ENCODE measurements at regions not wholly inside any gene's neighbourhood (a gene's known extent, or its start where the extent isn't known, plus 50 kb on each side); places are given as distances from the start of the nearest gene placed in this dataset.

DNA sequence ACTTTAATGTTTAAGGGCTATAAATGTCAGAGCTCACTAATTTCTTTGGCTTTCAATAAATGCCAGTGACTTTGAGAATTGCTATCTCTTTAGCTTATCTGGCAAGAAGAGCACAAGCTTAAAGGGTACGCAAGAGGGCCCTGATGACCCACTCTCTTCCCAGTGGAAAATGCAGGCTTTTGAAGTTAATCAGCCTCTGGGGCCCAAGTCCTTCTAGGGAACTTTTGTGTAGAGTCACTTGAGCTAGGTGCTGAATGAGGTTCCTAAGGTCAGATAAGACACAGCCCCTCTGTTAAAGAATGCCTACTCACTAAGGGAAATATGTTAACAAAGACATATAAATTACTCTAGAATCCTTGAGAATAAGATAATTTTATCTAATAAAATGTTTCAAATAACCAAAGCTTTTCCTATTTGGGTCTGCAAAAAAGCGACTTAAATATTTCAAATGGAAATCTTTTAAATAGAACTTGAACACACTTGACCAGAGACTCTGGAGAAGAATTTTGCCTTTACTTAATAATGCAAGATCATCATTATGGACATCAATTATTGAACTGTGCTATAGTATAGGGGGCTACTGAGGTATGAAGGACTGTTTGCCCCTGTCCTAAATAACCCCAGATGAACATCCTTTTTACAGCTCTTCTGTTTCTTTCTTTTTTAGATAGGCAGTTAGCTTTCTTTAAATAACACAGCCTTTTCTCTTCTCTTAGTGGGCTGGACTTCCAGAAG, 430.1 kb downstream of the GBA3 start:
- Histone ChIP-seq H3K27ac (no peak overlapping the region), H3K36me3 (no peaks in the 10 kb centered on the region), H3K9me3 (no peaks in the 10 kb centered on the region), H3K4me3 (no peak overlapping the region), H3K4me1 (no peaks in the 10 kb centered on the region), H3K27me3 (no peaks in the 10 kb centered on the region)
- TF ChIP-seq CTCF (IDR thresholded peaks at IDR 0.05) (no peak), POLR2A (IDR thresholded peaks at IDR 0.05) (no peak)
- DNase-seq: no peak

DNA sequence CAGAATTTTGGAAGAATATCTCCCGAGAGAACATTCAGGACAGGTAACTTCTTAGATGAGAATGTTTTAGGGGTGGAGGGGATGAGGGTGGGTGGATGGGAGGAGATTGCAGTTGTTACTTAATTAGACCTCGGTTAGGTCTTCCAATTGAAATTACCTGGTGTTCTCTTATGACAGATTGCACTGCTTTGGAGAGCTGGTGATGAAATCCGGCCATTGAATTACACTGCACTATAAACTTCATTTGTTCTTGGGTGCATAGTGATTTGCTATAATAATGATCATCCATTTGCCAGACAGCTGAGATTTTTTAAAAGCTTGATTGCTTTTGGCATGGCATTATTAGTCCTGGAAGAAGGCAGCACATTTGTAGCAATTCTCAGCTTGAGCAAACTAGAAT, 427.6 kb downstream of the GBA3 start:
- H3K9me3 ChIP-seq: no peaks in the 10 kb centered on the region
- DNase-seq: no peak
- H3K4me1 ChIP-seq: no peaks in the 10 kb centered on the region
- no peak overlapping the region for H3K27ac ChIP-seq
- TF ChIP-seq CTCF (IDR thresholded peaks at IDR 0.05) (no peak), POLR2A (IDR thresholded peaks at IDR 0.05) (no peak)
- H3K27me3 ChIP-seq: no peaks in the 10 kb centered on the region
- no peaks in the 10 kb centered on the region for H3K36me3 ChIP-seq
- H3K4me3 ChIP-seq: no peak overlapping the region

DNA sequence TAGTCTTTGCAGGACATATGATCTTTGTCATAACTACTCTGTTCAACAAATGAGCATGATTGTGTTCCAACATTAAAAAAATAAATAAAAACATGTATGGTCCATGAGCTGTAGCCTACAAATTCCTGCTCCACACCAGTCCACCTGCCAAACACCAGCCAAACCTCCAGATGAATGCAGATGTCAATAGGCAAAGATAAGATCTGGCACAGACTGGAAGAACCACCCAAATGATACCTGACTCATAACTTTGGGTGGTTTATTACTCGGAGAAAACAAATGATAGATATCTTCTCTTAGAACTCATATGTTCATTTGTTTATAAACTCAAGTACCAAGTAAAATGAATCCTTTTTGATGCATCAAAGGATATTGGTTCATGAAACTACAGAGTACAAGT, 425.1 kb downstream of the GBA3 start:
- Histone ChIP-seq H3K4me1 (no peaks in the 10 kb centered on the region), H3K4me3 (no peak overlapping the region), H3K27ac (no peak overlapping the region), H3K27me3 (no peaks in the 10 kb centered on the region), H3K9me3 (no peaks in the 10 kb centered on the region), H3K36me3 (no peaks in the 10 kb centered on the region)
- DNase-seq: no peak
- TF ChIP-seq CTCF (IDR thresholded peaks at IDR 0.05): no peak
- TF ChIP-seq POLR2A (IDR thresholded peaks at IDR 0.05): no peak

DNA sequence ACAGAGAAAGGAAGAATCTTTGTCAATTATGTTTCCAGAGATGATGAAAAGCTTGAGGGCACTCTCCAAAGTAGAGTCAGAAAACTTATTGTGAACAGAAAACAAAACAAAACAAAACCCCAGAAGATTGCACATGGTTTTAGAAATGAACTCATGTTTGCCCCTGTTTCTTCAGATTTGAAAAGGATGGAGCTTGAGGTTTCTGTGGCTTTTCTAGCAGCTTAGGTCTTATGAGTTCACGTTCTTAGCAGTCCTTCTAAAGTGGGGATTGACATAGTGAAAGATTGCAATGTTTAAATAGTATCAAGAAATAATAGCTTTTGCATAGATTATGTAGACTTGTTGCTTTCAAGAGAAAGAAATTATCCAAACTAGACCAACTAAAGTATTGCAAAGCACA, 421.8 kb downstream of the GBA3 start:
- no peak for DNase-seq

GRCh38 chr4:23113104-23113503, 420.4 kb downstream of the GBA3 start:
- DNase-seq: no peak

More for the DNA sequence above, 421.8 kb downstream of the GBA3 start:
- H3K4me3 ChIP-seq: no peak overlapping the region
- no peak overlapping the region for H3K27ac ChIP-seq
- no peaks in the 10 kb centered on the region for H3K9me3 ChIP-seq
- TF ChIP-seq POLR2A (IDR thresholded peaks at IDR 0.05) (no peak), CTCF (IDR thresholded peaks at IDR 0.05) (no peak)
- no peaks in the 10 kb centered on the region for H3K4me1 ChIP-seq
- H3K27me3 ChIP-seq: no peaks in the 10 kb centered on the region
- no peaks in the 10 kb centered on the region for H3K36me3 ChIP-seq

More at GRCh38 chr4:23113104-23113503, 420.4 kb downstream of the GBA3 start:
- Histone ChIP-seq H3K4me3 (no peak overlapping the region), H3K27ac (no peak overlapping the region), H3K27me3 (no peaks in the 10 kb centered on the region), H3K9me3 (no peaks in the 10 kb centered on the region), H3K4me1 (no peaks in the 10 kb centered on the region), H3K36me3 (no peaks in the 10 kb centered on the region)
- no peak for TF ChIP-seq POLR2A (IDR thresholded peaks at IDR 0.05)
- no peak for TF ChIP-seq CTCF (IDR thresholded peaks at IDR 0.05)
